Right lobe of liver (tissue), 6 donors: ENCODE measurements at regions not wholly inside any gene's neighbourhood (a gene's known extent, or its start where the extent isn't known, plus 50 kb on each side); places are given as distances from the start of the nearest gene placed in this dataset.

ENCODE experiments used
- ATAC-seq, 4 donors: fragments of 200-7000 bp; cut with Tn5 transposase; one replicate each; pipeline ENCODE4 v1.9.1; 2020; ENCODE audit warnings: mild to moderate bottlenecking in 4 of 4, moderate library complexity in 4 of 4
- DNase-seq, 3 donors: peaks; one replicate each; pipeline ENCODE4 v3.0.0-alpha.2; 2020
- H3K27ac ChIP-seq, 3 donors: fragments of 200-600 bp; one replicate each; pipeline ENCODE4 v1.8.0; 2022
- H3K27me3 ChIP-seq, 2 donors: fragments of 200-600 bp; one replicate each; pipeline ENCODE4 v1.8.0; 2022
- H3K36me3 ChIP-seq, 4 donors: fragments of 200-600 bp; sonication (generic) in 1 of 4; one replicate each; pipeline versions ENCODE4 v1.5.1 to v1.8.0; 2017 to 2022; ENCODE audit warnings: control low read depth in 1 of 4
- H3K4me1 ChIP-seq, 4 donors: fragments of 200-600 bp; sonication (generic) in 1 of 4; one replicate each; pipeline versions ENCODE4 v1.5.1 to v1.8.0; 2017 to 2022; ENCODE audit warnings: control low read depth in 1 of 4
- H3K4me3 ChIP-seq, 3 donors: fragments of 200-600 bp; one replicate each; pipeline ENCODE4 v1.8.0; 2022
- H3K9me3 ChIP-seq, 4 donors: fragments of 200-600 bp; sonication (generic) in 1 of 4; one replicate each; pipeline versions ENCODE4 v1.5.1 to v1.8.0; 2017 to 2022; ENCODE audit warnings: control low read depth in 1 of 4
- CTCF ChIP-seq, 4 donors: fragments of 200-600 bp in 3 of 4; fragments of 450-650 bp in 1 of 4; IDR thresholded peaks; one replicate each; pipeline versions ENCODE4 v1.5.1 to v1.8.0; 2016 to 2022; ENCODE audit warnings: antibody characterized with exemption in 4 of 4, mild to moderate bottlenecking in 2 of 4
- POLR2A ChIP-seq: fragments of 450-650 bp; IDR thresholded peaks from one replicate; pipeline ENCODE4 v1.6.1; 2017; ENCODE audit warnings: antibody characterized with exemption, mild to moderate bottlenecking
- WGBS: methylation state at CpG from one replicate; pipeline ENCODE4 v1.1.6; 2018; ENCODE audit warnings: low coverage, low lambda C conversion rate; ENCODE audit not compliant: insufficient coverage; ENCODE audit errors: missing lambda C conversion rate; 5-methylcytosine and 5-hydroxymethylcytosine counted together
- intact Hi-C, 2 donors: fragments of 100-400 bp; cut with DNase I; formaldehyde crosslinking; loops; one replicate each; pipeline versions ENCODE4 v1.11.2 to v1.14.1; 2022
- donor health status: DM: no; HTN: yes; CAD: no.
- donor health status: DM: no; HTN: no; CAD: no.
- donor health status: DM: no; HTN: no; CAD: no.
- donor health status: DM: no; HTN: yes; CAD: no.
- donor health status: DM: no; HTN: yes; CAD: no.

GRCh38 chrY:12408236-12408635 is 292.8 kb upstream of the USP9Y start:
- Histone ChIP-seq H3K4me3 (no peak overlapping the region), H3K4me1 (no peaks in the 10 kb centered on the region), H3K36me3 (no peaks in the 10 kb centered on the region), H3K9me3 (no peaks in the 10 kb centered on the region), H3K27me3 (no peaks in the 10 kb centered on the region), H3K27ac (no peak overlapping the region)
- no peak for ATAC-seq
- WGBS, result no CpG with 5 or more reads among the region's 3 CpGs
- TF ChIP-seq CTCF (IDR thresholded peaks at IDR 0.05) (no peak), POLR2A (no peak)
- no peak for DNase-seq
- intact Hi-C loops, result no loop called here

GRCh38 chrY:12410696-12411095 is 290.3 kb upstream of the USP9Y start:
- WGBS, result no CpG with 5 or more reads among the region's 3 CpGs
- ATAC-seq (no peak), DNase-seq (no peak)
- Histone ChIP-seq H3K27me3 (no peaks in the 10 kb centered on the region), H3K36me3 (no peaks in the 10 kb centered on the region), H3K4me3 (no peak overlapping the region), H3K27ac (no peak overlapping the region), H3K9me3 (no peaks in the 10 kb centered on the region), H3K4me1 (no peaks in the 10 kb centered on the region)
- TF ChIP-seq CTCF (IDR thresholded peaks at IDR 0.05) (no peak), POLR2A (no peak)
- intact Hi-C loops, result no loop called here

- WGBS, result no CpG with 5 or more reads among the region's 60 CpGs
- H3K4me3 ChIP-seq, result no peak overlapping the region
- no peaks in the 10 kb centered on the region for H3K4me1 ChIP-seq
- no peaks in the 10 kb centered on the region for H3K27me3 ChIP-seq
- H3K9me3 ChIP-seq, result no peaks in the 10 kb centered on the region
- H3K36me3 ChIP-seq, result no peaks in the 10 kb centered on the region
- TF ChIP-seq POLR2A (no peak), CTCF (IDR thresholded peaks at IDR 0.05) (no peak)
- ATAC-seq, result peak in 1 of 4 donors; percentile 99
- DNase-seq, result peak in 1 of 3 donors; percentile 78
- H3K27ac ChIP-seq, result no peak overlapping the region
- intact Hi-C loops, result no loop called here
These were observed 279.8 kb upstream of the USP9Y start for GRCh38 chrY:12421072-12421787.

- no peak for DNase-seq
- Histone ChIP-seq H3K27me3 (no peaks in the 10 kb centered on the region), H3K4me1 (no peaks in the 10 kb centered on the region), H3K9me3 (no peaks in the 10 kb centered on the region), H3K4me3 (no peak overlapping the region), H3K36me3 (no peaks in the 10 kb centered on the region), H3K27ac (no peak overlapping the region)
- ATAC-seq, result peak in 1 of 4 donors; percentile 57
- intact Hi-C loops, result no loop called here
- WGBS, result no CpG with 5 or more reads among the region's 18 CpGs
- TF ChIP-seq CTCF (IDR thresholded peaks at IDR 0.05), result no peak
- no peak for TF ChIP-seq POLR2A
These were observed 279.3 kb upstream of the USP9Y start for GRCh38 chrY:12421788-12422124.

GRCh38 chrY:12422536-12422935 is 278.5 kb upstream of the USP9Y start:
- Histone ChIP-seq H3K36me3 (no peaks in the 10 kb centered on the region), H3K27me3 (no peaks in the 10 kb centered on the region), H3K4me3 (no peak overlapping the region), H3K27ac (no peak overlapping the region), H3K4me1 (no peaks in the 10 kb centered on the region), H3K9me3 (no peaks in the 10 kb centered on the region)
- intact Hi-C loops, result no loop called here
- TF ChIP-seq POLR2A (no peak), CTCF (IDR thresholded peaks at IDR 0.05) (no peak)
- ATAC-seq (no peak), DNase-seq (no peak)
- no CpG with 5 or more reads among the region's 5 CpGs for WGBS
